Mesothelial cell of epicardium (in vitro differentiated cells): ENCODE measurements at regions not wholly inside any gene's neighbourhood (a gene's known extent, or its start where the extent isn't known, plus 50 kb on each side); places are given as distances from the start of the nearest gene placed in this dataset.
"Not testable (repeated sequence)": the region's sequence is repeated elsewhere in the genome, so short reads cannot be mapped to it uniquely, and the experiment has no call there.

Experiments
- DNase-seq, 2 experiments: peaks; one replicate each; pipeline ENCODE4 v3.0.0; 2021; ENCODE audit warnings: low spot score in 2 of 2; ENCODE audit not compliant: unreplicated experiment in 2 of 2
- H3K27ac Mint-ChIP-seq: 2 replicates; pipeline ENCODE4 v1.8.0; 2021; ENCODE audit warnings: mixed read lengths
- H3K27me3 Mint-ChIP-seq: 2 replicates; pipeline ENCODE4 v1.8.0; 2021; ENCODE audit warnings: low read depth, mixed read lengths
- H3K36me3 Mint-ChIP-seq: 2 replicates; pipeline ENCODE4 v1.8.0; 2021; ENCODE audit warnings: mixed read lengths
- H3K4me1 Mint-ChIP-seq: 2 replicates; pipeline ENCODE4 v1.8.0; 2021; ENCODE audit warnings: mixed read lengths
- H3K4me3 Mint-ChIP-seq: 2 replicates; pipeline ENCODE4 v1.8.0; 2021; ENCODE audit warnings: mild to moderate bottlenecking, moderate library complexity, mixed read lengths
- H3K9me3 Mint-ChIP-seq: 2 replicates; pipeline ENCODE4 v1.8.0; 2021; ENCODE audit warnings: mixed read lengths
- TF ChIP-seq, protein P1 (sequence below): fragments of 200-600 bp; sonication (generic); IDR thresholded peaks from one replicate; pipeline ENCODE4 v1.5.0; 2021; ENCODE audit warnings: antibody characterized with exemption; ENCODE audit not compliant: unreplicated experiment

DNA sequence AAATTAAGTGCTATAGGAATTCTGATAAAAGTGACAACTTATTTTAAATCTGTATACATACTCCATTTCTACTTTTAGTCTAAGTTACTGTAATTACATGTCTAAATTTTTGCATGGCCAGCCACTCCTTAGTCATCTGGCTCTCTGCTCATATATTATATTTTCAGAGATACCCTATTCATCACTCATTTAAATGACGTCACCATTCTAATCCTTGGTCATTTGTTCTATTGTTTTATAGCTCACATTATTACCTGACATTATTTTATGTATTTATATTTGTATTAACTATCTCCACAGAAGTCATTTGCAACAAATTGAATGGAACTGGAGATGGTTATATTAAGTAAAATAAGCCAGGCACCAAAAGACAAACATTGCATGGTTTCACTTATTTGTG, 179.6 kb upstream of the CXorf51A start:
- Mint-ChIP-seq H3K4me3 (no peak overlapping the region), H3K4me1 (no peaks in the 10 kb centered on the region), H3K27me3 (no peaks in the 10 kb centered on the region), H3K36me3 (no peaks in the 10 kb centered on the region), H3K9me3 (peaks cover 13% of the 10 kb centered on the region), H3K27ac (no peak overlapping the region)
- TF ChIP-seq, protein P1, sequence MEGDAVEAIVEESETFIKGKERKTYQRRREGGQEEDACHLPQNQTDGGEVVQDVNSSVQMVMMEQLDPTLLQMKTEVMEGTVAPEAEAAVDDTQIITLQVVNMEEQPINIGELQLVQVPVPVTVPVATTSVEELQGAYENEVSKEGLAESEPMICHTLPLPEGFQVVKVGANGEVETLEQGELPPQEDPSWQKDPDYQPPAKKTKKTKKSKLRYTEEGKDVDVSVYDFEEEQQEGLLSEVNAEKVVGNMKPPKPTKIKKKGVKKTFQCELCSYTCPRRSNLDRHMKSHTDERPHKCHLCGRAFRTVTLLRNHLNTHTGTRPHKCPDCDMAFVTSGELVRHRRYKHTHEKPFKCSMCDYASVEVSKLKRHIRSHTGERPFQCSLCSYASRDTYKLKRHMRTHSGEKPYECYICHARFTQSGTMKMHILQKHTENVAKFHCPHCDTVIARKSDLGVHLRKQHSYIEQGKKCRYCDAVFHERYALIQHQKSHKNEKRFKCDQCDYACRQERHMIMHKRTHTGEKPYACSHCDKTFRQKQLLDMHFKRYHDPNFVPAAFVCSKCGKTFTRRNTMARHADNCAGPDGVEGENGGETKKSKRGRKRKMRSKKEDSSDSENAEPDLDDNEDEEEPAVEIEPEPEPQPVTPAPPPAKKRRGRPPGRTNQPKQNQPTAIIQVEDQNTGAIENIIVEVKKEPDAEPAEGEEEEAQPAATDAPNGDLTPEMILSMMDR: no peak
- DNase-seq: no peak

DNA sequence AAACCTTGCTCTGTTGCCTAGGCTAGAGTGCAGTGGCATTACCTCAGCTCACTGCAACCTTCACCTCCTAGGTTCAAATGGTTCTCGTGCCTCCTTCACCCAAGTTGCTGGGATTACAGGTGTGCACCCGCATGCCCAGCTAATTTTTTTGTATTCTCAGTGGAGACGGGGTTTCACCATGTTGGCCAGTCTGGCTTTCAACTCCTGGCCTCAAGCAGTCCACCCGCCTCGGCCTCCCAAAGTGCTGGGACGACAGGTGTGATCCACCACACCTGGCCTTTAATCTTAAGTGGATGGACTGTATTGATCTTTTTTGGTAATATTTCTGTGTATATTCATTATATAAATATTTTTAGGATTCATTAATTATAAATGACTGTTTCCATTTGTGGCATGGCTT, 158.7 kb upstream of the CXorf51A start:
- DNase-seq: no peak
- Mint-ChIP-seq H3K9me3 (peaks cover 24% of the 10 kb centered on the region), H3K4me3 (no peak overlapping the region), H3K27me3 (no peaks in the 10 kb centered on the region), H3K4me1 (no peaks in the 10 kb centered on the region), H3K27ac (no peak overlapping the region), H3K36me3 (no peaks in the 10 kb centered on the region)
- TF ChIP-seq, protein P1: no peak

DNA sequence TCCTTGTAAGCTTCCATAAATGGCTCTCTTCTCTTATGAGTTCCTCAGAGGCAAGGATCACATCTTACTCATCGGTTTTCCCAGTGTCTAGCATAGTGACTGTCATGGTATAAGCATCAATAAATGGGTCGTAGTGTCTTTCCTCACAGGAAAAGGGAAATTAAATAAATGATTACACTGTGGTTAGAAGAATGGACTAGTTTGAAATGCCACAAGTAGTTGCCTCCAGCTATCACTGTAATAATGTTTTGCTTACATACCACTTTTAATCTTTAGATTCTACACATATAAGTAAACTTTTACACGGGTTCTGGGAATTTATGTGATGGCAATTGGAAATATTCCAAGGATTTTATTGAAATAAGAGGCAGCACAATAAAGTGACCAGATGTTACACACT, 152.8 kb upstream of the CXorf51A start:
- H3K9me3 Mint-ChIP-seq: peaks cover 40% of the 10 kb centered on the region
- no peaks in the 10 kb centered on the region for H3K4me1 Mint-ChIP-seq
- no peak overlapping the region for H3K4me3 Mint-ChIP-seq
- TF ChIP-seq, protein P1: no peak
- H3K27me3 Mint-ChIP-seq: no peaks in the 10 kb centered on the region
- H3K36me3 Mint-ChIP-seq: no peaks in the 10 kb centered on the region
- no peak for DNase-seq
- H3K27ac Mint-ChIP-seq: no peak overlapping the region

DNA sequence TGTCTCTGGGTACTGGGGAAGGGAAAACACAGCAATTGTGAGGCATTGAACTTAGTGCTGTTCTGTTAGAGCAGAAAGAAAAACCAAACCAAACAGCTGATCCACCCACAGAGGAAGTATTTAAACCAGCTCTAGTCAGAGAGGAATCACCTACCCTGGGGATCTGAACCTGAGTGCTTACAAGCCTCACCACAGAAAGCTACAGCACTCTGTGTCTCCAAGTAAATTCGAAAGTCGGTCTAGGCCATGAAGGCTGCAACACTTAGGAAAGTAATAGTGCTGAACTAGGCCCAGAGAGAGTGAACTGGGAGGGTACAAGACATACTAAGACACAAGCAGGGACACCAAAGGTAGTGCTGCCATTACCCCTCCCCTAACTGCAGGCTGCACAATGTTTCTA, 142.2 kb upstream of the CXorf51A start:
- Mint-ChIP-seq H3K9me3 (peaks cover 54% of the 10 kb centered on the region), H3K27me3 (no peaks in the 10 kb centered on the region), H3K4me1 (no peaks in the 10 kb centered on the region), H3K4me3 (no peak overlapping the region), H3K36me3 (no peaks in the 10 kb centered on the region), H3K27ac (no peak overlapping the region)
- DNase-seq: no peak
- TF ChIP-seq, protein P1: no peak

DNA sequence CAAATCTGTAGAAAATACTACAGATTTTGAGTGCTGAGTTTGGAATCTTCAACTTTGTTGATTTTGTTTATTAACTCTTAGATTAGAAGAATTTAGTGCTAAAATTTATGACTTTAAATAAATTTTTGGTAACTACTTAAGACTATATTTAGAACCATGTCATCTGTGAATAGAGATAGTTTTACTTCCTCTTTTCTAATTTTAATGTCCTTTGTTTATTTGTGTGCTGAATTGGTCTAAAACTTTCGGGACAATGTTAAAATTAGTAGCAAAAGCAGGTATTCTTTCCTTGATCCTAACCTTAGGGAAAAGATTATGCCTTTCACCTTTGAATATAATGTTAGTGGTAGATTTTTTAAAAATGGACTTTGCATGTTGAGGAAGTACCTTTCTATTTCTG, 119.7 kb upstream of the CXorf51A start:
- Mint-ChIP-seq H3K4me3 (no peak overlapping the region), H3K36me3 (no peaks in the 10 kb centered on the region), H3K27me3 (no peaks in the 10 kb centered on the region), H3K4me1 (no peaks in the 10 kb centered on the region), H3K9me3 (peaks cover 56% of the 10 kb centered on the region), H3K27ac (no peak overlapping the region)
- no peak for DNase-seq
- TF ChIP-seq, protein P1: no peak

DNA sequence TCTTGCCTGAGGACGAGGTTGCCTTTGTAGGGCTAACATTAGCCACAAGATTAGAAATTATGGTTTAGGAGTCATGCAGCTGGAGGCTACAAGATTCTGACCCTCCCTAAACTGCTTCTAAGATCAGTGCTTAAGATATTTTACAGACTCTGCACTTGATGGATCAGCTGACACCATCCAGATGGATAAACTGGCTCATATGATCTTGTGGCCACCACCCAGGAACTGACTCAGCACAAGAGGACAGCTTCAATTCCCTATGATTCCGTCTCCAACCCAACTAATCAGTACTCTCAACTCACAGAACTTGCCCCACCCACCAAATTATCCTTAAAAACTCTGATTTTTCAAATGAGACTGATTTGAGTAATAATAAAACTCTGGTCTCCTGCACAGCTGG, 118.5 kb upstream of the CXorf51A start:
- not testable (repeated sequence) for H3K4me1 Mint-ChIP-seq, H3K27me3 Mint-ChIP-seq, H3K27ac Mint-ChIP-seq, DNase-seq, H3K4me3 Mint-ChIP-seq, H3K36me3 Mint-ChIP-seq
- H3K9me3 Mint-ChIP-seq: peaks cover 53% of the 10 kb centered on the region
